ENCODE measurements at regions not wholly inside any gene's neighbourhood (a gene's known extent, or its start where the extent isn't known, plus 50 kb on each side); places are given as distances from the start of the nearest gene placed in this dataset.

- ATAC-seq (ENCODE audit: low read depth) (no peak), DNase-seq (no peak)
- H2AFZ ChIP-seq (ENCODE audit: insufficient read depth, low read depth, low read length, poor library complexity, severe bottlenecking): no peak overlapping the region
- no peaks in the 10 kb centered on the region for H4K20me1 ChIP-seq (ENCODE audit: control insufficient read depth, insufficient read depth, low read length, poor library complexity, severe bottlenecking)
- Mint-ChIP-seq H3K9me3 (ENCODE audit: insufficient read depth) (no peaks in the 10 kb centered on the region), H3K4me3 (no peak overlapping the region), H3K4me1 (no peaks in the 10 kb centered on the region), H3K27ac (no peak overlapping the region), H3K27me3 (no peaks in the 10 kb centered on the region)
- H3K27ac ChIP-seq (ENCODE audit: low read length in 2 of 2): no peak overlapping the region
- no peak overlapping the region for H3K9ac ChIP-seq (ENCODE audit: low read length)
- WGBS (ENCODE audit: insufficient coverage): 72% methylated on average over 2 of the region's 4 CpGs
- H3K4me2 ChIP-seq (replicated peaks; ENCODE audit: low read depth, low read length, poor library complexity, severe bottlenecking): no peak overlapping the region
- TF ChIP-seq EZH2 (IDR thresholded peaks at IDR 0.05; ENCODE audit: borderline replicate concordance, insufficient read depth, low read depth, low read length, poor library complexity, severe bottlenecking): no peak
- no peak for TF ChIP-seq CTCF (IDR thresholded peaks at IDR 0.05)
- ChIA-PET CTCF (no interaction called here), POLR2A (no interaction called here)
- no peaks in the 10 kb centered on the region for H3K79me2 ChIP-seq (ENCODE audit: control insufficient read depth, insufficient read depth, low read length)
- H3K4me1 ChIP-seq (ENCODE audit: control insufficient read depth in 2 of 2, insufficient read depth in 2 of 2, low read length in 2 of 2): no peaks in the 10 kb centered on the region
- no peaks in the 10 kb centered on the region for H3K27me3 ChIP-seq (replicated peaks in 1 of 4; ENCODE audit: control extremely low read depth in 1 of 4, control insufficient read depth in 3 of 4, insufficient read depth in 4 of 4, low read length in 3 of 4)
- H3K4me3 ChIP-seq (ENCODE audit: control extremely low read depth in 1 of 5, extremely low read depth in 1 of 5, insufficient read depth in 1 of 5, low read depth in 2 of 5, low read length in 4 of 5): no peak overlapping the region
- no peaks in the 10 kb centered on the region for H3K9me3 ChIP-seq (ENCODE audit: control extremely low read depth in 1 of 3, control insufficient read depth in 2 of 3, insufficient read depth in 1 of 3, low read length in 2 of 3)
- no peaks in the 10 kb centered on the region for H3K36me3 ChIP-seq (replicated peaks in 1 of 2; ENCODE audit: control extremely low read depth in 1 of 2, control insufficient read depth in 1 of 2, extremely low read depth in 1 of 2, insufficient read depth in 2 of 2, low read length in 1 of 2)
- intact Hi-C loops (cut with micrococcal nuclease): no loop called here
Observed at GRCh38 chr4:110988722-110989121, 365.8 kb upstream of the PITX2 start.

GRCh38 chr4:110989125-110989524 lies 366.2 kb upstream of the PITX2 start:
- H3K9ac ChIP-seq (ENCODE audit: low read length): no peak overlapping the region
- no peak overlapping the region for H3K4me3 Mint-ChIP-seq
- no CpG with 5 or more reads among the region's 1 CpG for WGBS (ENCODE audit: insufficient coverage)
- ChIA-PET CTCF (no interaction called here), POLR2A (no interaction called here)
- no peaks in the 10 kb centered on the region for H3K4me1 ChIP-seq (ENCODE audit: control insufficient read depth in 2 of 2, insufficient read depth in 2 of 2, low read length in 2 of 2)
- no peaks in the 10 kb centered on the region for H3K9me3 Mint-ChIP-seq (ENCODE audit: insufficient read depth)
- no peak for ATAC-seq (ENCODE audit: low read depth)
- H3K4me3 ChIP-seq (ENCODE audit: control extremely low read depth in 1 of 5, extremely low read depth in 1 of 5, insufficient read depth in 1 of 5, low read depth in 2 of 5, low read length in 4 of 5): no peak overlapping the region
- no peaks in the 10 kb centered on the region for H3K27me3 ChIP-seq (replicated peaks in 1 of 4; ENCODE audit: control extremely low read depth in 1 of 4, control insufficient read depth in 3 of 4, insufficient read depth in 4 of 4, low read length in 3 of 4)
- H3K36me3 ChIP-seq (replicated peaks in 1 of 2; ENCODE audit: control extremely low read depth in 1 of 2, control insufficient read depth in 1 of 2, extremely low read depth in 1 of 2, insufficient read depth in 2 of 2, low read length in 1 of 2): no peaks in the 10 kb centered on the region
- no peaks in the 10 kb centered on the region for H3K79me2 ChIP-seq (ENCODE audit: control insufficient read depth, insufficient read depth, low read length)
- no peak for DNase-seq
- no peaks in the 10 kb centered on the region for H3K27me3 Mint-ChIP-seq
- no peak overlapping the region for H3K27ac Mint-ChIP-seq
- no peak overlapping the region for H3K27ac ChIP-seq (ENCODE audit: low read length in 2 of 2)
- H2AFZ ChIP-seq (ENCODE audit: insufficient read depth, low read depth, low read length, poor library complexity, severe bottlenecking): no peak overlapping the region
- H3K4me1 Mint-ChIP-seq: no peaks in the 10 kb centered on the region
- no peak overlapping the region for H3K4me2 ChIP-seq (replicated peaks; ENCODE audit: low read depth, low read length, poor library complexity, severe bottlenecking)
- H4K20me1 ChIP-seq (ENCODE audit: control insufficient read depth, insufficient read depth, low read length, poor library complexity, severe bottlenecking): no peaks in the 10 kb centered on the region
- no peaks in the 10 kb centered on the region for H3K9me3 ChIP-seq (ENCODE audit: control extremely low read depth in 1 of 3, control insufficient read depth in 2 of 3, insufficient read depth in 1 of 3, low read length in 2 of 3)
- TF ChIP-seq CTCF (IDR thresholded peaks at IDR 0.05) (no peak), EZH2 (IDR thresholded peaks at IDR 0.05; ENCODE audit: borderline replicate concordance, insufficient read depth, low read depth, low read length, poor library complexity, severe bottlenecking) (no peak)
- intact Hi-C loops (cut with micrococcal nuclease): no loop called here

Measured in B cell (primary cell).